HFFc6 (cell line): ENCODE measurements at regions not wholly inside any gene's neighbourhood (a gene's known extent, or its start where the extent isn't known, plus 50 kb on each side); places are given as distances from the start of the nearest gene placed in this dataset.
A peak's percentile ranks its signal among the peaks of the same experiment; 100 is the strongest.
"Not testable (repeated sequence)": the region's sequence is repeated elsewhere in the genome, so short reads cannot be mapped to it uniquely, and the experiment has no call there.

Experiments used
- DNase-seq: peaks from one replicate; pipeline ENCODE4 v3.0.0-alpha.2; 2018
- H3K27ac Mint-ChIP-seq: 2 replicates; pipeline ENCODE4 v1.8.0; 2020; ENCODE audit warnings: mild to moderate bottlenecking, mixed read lengths
- H3K27me3 Mint-ChIP-seq: 2 replicates; pipeline ENCODE4 v1.8.0; 2021; ENCODE audit warnings: mild to moderate bottlenecking, moderate library complexity, mixed read lengths; ENCODE audit not compliant: insufficient read depth
- H3K36me3 Mint-ChIP-seq: 2 replicates; pipeline ENCODE4 v1.8.0; 2021; ENCODE audit warnings: low read depth, mixed read lengths
- H3K4me1 Mint-ChIP-seq: 2 replicates; pipeline ENCODE4 v1.8.0; 2020; ENCODE audit warnings: low read depth, mixed read lengths
- H3K4me3 Mint-ChIP-seq: 2 replicates; pipeline ENCODE4 v1.8.0; 2020; ENCODE audit warnings: mild to moderate bottlenecking, moderate library complexity, mixed read lengths
- H3K9me3 Mint-ChIP-seq: 2 replicates; pipeline ENCODE4 v1.8.0; 2020; ENCODE audit warnings: mild to moderate bottlenecking, mixed read lengths
- CTCF ChIP-seq: fragments of 200-600 bp; sonication (generic); IDR thresholded peaks from 2 replicates; pipeline ENCODE4 v1.5.0; 2021; ENCODE audit warnings: antibody characterized with exemption, mild to moderate bottlenecking

GRCh38 chr16:13331918-13332317 lies 430.5 kb downstream of the SHISA9 start:
- Mint-ChIP-seq H3K36me3 (peaks cover 7% of the 10 kb centered on the region; the same call in 1 of the 2 replicates), H3K4me3 (no peak overlapping the region), H3K4me1 (no peaks in the 10 kb centered on the region), H3K9me3 (peaks cover 15% of the 10 kb centered on the region), H3K27ac (no peak overlapping the region), H3K27me3 (no peaks in the 10 kb centered on the region; the same call in none of the 2 replicates)
- DNase-seq: no peak
- TF ChIP-seq CTCF: peak; percentile 39; the same call in 1 of the 2 replicates

- Mint-ChIP-seq H3K9me3 (peaks cover 15% of the 10 kb centered on the region), H3K27me3 (peaks cover 1% of the 10 kb centered on the region), H3K4me3 (no peak overlapping the region), H3K4me1 (no peaks in the 10 kb centered on the region), H3K36me3 (peaks cover 7% of the 10 kb centered on the region; the same call in 1 of the 2 replicates), H3K27ac (no peak overlapping the region)
- no peak for DNase-seq
- TF ChIP-seq CTCF: no peak
Observed at GRCh38 chr16:13332713-13333255, 431.4 kb downstream of the SHISA9 start.

- no peaks in the 10 kb centered on the region for H3K4me1 Mint-ChIP-seq
- no peak for TF ChIP-seq CTCF
- no peak for DNase-seq
- H3K27ac Mint-ChIP-seq: no peak overlapping the region
- no peak overlapping the region for H3K4me3 Mint-ChIP-seq
- H3K36me3 Mint-ChIP-seq: peaks cover 7% of the 10 kb centered on the region; the same call in 1 of the 2 replicates
- peaks cover 11% of the 10 kb centered on the region for H3K9me3 Mint-ChIP-seq
- H3K27me3 Mint-ChIP-seq: peaks cover 2% of the 10 kb centered on the region
Observed at GRCh38 chr16:13333336-13333735, 431.9 kb downstream of the SHISA9 start.

- Mint-ChIP-seq H3K4me1 (no peaks in the 10 kb centered on the region), H3K27me3 (peaks cover 2% of the 10 kb centered on the region), H3K4me3 (no peak overlapping the region), H3K9me3 (peaks cover 11% of the 10 kb centered on the region), H3K36me3 (peaks cover 7% of the 10 kb centered on the region; the same call in 1 of the 2 replicates), H3K27ac (no peak overlapping the region)
- no peak for TF ChIP-seq CTCF
- DNase-seq: no peak
Observed at GRCh38 chr16:13335879-13336278, 434.5 kb downstream of the SHISA9 start.

GRCh38 chr16:13336335-13336734 lies 434.9 kb downstream of the SHISA9 start:
- H3K27me3 Mint-ChIP-seq: peaks cover 2% of the 10 kb centered on the region
- no peak overlapping the region for H3K4me3 Mint-ChIP-seq
- no peak overlapping the region for H3K27ac Mint-ChIP-seq
- peaks cover 7% of the 10 kb centered on the region; the same call in 1 of the 2 replicates for H3K36me3 Mint-ChIP-seq
- H3K9me3 Mint-ChIP-seq: peaks cover 11% of the 10 kb centered on the region
- no peaks in the 10 kb centered on the region for H3K4me1 Mint-ChIP-seq
- DNase-seq: no peak
- no peak for TF ChIP-seq CTCF

GRCh38 chr16:13336907-13337881 lies 435.8 kb downstream of the SHISA9 start:
- H3K27ac Mint-ChIP-seq, H3K4me3 Mint-ChIP-seq, H3K4me1 Mint-ChIP-seq, DNase-seq, H3K9me3 Mint-ChIP-seq, H3K27me3 Mint-ChIP-seq, H3K36me3 Mint-ChIP-seq: not testable (repeated sequence)
